Astrocyte of the cerebellum (primary cell): ENCODE measurements at regions not wholly inside any gene's neighbourhood (a gene's known extent, or its start where the extent isn't known, plus 50 kb on each side); places are given as distances from the start of the nearest gene placed in this dataset.

Experiments used
- DNase-seq: peaks from one replicate; pipeline ENCODE4 v3.0.0-alpha.2; 2011; ENCODE audit warnings: low read depth
- H3K4me3 ChIP-seq: 2 replicates; pipeline ENCODE4 v1.5.1; 2011; ENCODE audit warnings: mild to moderate bottlenecking, low read depth, low read length, moderate library complexity
- in situ Hi-C: cut with HindIII; loops from 2 replicates; pipeline ENCODE4 v1.10.0; 2017; ENCODE audit warnings: low sequenced_read_pairs
- TF ChIP-seq, protein P1 (sequence below): IDR thresholded peaks from 2 replicates; pipeline ENCODE4 v1.5.1; 2012; ENCODE audit warnings: low read length, low read depth, moderate library complexity, mild to moderate bottlenecking; ENCODE audit errors: missing control alignments

DNA sequence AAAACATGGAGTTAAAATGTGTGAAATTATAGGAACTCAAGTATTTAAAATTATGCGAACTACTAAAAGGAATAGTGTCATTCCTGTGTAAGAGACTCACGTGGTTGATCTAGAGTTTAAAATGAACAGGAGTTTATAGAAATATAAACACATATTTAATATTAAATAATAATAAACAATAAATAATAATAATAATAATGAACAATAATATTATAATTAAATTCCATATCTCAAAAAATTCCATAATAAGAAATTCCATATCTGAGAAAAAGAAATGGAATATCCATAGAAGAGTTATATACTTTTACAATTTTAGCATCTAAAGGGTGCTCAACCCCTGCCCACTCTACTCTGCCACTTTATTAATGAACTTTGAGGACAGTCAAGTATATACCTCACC, 429.6 kb downstream of the TNS3 start:
- in situ Hi-C loops = no loop called here
- DNase-seq = no peak
- no peak overlapping the region for H3K4me3 ChIP-seq
- TF ChIP-seq, protein P1, sequence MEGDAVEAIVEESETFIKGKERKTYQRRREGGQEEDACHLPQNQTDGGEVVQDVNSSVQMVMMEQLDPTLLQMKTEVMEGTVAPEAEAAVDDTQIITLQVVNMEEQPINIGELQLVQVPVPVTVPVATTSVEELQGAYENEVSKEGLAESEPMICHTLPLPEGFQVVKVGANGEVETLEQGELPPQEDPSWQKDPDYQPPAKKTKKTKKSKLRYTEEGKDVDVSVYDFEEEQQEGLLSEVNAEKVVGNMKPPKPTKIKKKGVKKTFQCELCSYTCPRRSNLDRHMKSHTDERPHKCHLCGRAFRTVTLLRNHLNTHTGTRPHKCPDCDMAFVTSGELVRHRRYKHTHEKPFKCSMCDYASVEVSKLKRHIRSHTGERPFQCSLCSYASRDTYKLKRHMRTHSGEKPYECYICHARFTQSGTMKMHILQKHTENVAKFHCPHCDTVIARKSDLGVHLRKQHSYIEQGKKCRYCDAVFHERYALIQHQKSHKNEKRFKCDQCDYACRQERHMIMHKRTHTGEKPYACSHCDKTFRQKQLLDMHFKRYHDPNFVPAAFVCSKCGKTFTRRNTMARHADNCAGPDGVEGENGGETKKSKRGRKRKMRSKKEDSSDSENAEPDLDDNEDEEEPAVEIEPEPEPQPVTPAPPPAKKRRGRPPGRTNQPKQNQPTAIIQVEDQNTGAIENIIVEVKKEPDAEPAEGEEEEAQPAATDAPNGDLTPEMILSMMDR = no peak

DNA sequence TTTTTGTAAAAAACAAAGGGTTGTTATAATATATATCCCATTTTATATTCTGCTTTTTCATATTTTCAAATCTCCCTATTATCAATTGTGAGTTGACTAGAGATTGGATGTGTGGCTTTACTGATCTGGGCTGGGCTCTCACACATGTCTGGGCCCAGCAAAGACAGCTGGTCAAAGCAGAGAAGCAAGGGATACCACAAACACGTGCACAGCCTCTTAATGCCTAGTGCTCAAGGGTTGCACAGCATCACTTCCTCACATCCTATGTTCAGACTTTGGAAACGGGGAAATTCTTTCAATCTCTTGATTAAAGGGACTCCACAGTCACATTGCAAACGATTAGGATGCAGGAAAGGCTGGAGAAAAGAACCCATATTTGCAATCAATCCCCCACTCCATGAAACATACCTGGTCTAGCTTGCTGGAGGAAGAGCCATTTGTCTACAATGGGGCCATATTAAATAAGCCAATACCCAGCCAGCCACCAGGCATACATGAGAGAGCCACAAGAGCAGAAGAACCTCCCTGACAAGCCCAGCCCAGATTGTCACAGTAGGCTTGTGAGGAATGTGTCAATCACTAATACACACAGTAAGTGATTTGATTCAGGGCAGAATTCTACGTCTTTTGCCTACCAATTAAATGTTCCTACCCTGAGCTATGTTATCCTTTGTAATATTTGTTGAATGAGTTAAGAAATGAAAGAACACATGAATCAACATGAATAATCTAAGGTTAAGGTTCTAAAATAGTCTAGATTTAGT, 431.2 kb downstream of the TNS3 start:
- in situ Hi-C loops = no loop called here
- no peak overlapping the region for H3K4me3 ChIP-seq
- TF ChIP-seq, protein P1 = no peak
- DNase-seq = no peak

DNA sequence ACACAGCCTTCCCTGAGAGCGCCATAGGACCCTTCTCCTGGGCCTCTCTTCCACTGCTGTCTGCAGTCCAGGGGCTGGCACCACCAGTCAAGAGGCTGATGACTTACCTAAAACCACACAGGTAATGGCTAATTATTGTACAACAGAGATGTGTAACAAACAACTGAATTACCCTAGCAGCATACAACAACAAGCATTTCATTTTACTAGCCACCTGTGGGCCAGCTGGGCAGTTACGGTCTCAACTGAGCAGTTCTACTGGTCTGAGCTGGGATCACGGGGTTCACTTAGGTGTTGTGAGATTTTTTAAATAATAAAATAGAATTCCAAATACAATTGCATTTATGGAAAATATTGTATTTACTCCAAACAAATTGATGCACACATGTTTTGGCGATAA, 431.9 kb downstream of the TNS3 start:
- TF ChIP-seq, protein P1 = no peak

DNA sequence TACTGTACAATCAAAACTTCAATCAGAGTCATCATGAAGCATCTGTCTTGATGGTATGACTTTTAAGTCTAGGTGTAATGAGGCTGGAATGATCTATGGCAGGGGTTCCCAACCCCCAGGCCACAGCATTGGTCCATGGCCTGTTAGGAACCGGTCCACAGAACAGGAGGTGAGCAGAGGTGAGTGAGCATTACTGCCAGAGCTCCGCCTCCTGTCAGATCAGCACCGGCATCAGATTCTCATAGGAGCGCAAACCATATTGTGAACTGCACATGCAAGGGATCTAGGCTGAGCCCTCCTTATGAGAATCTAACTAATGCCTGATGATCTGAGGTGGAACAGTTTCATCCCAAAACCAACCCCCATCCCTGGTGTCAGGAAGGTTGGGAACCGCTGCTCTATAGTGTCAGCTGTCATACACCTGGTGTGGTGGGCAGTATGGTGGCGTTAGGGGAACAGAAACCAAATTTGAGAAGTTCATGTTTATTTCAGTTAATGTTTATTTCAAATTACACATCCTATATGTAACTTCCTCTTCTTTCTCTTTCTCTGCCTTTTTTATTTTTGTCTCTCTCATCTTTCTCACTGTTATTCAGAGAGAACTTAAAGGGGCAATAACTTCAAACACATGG, 432.6 kb downstream of the TNS3 start:
- in situ Hi-C loops = no loop called here
- no peak for DNase-seq
- TF ChIP-seq, protein P1 = no peak
- no peak overlapping the region for H3K4me3 ChIP-seq

More for the DNA sequence above, 431.9 kb downstream of the TNS3 start:
- no peak overlapping the region for H3K4me3 ChIP-seq
- in situ Hi-C loops = no loop called here
- no peak for DNase-seq

DNA sequence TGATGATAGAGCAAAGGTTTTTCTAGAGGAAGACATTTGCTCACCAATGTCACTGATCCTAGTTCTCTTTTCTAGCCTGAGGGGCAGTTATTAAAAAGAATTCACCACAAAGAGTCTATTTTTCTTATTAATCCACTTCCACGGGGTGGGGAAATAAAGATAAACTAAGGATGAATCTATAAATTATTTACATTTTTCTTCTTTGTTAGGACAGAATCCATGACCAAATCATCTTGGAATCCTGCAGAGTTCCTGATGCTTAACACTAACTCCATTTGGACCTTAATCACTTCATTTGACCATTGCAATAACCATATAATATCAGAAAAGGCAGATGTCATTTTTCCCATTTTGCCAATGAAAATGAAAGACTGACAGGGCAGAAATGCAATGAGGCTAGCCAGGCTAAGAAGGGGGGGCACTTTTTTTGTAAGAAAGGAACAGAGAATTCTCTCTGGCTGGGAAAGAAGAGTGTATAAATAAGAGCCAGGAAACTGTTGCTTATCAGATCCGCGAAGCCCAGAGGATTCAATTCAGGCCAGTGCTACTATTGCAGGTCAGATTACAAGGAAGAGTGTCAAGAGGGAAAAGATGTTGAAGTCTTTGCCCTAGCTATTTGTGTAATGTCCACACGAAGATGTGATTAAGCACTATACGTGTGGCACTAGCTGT, 433.2 kb downstream of the TNS3 start:
- TF ChIP-seq, protein P1 = no peak
- H3K4me3 ChIP-seq = no peak overlapping the region
- in situ Hi-C loops = no loop called here
- DNase-seq = no peak

DNA sequence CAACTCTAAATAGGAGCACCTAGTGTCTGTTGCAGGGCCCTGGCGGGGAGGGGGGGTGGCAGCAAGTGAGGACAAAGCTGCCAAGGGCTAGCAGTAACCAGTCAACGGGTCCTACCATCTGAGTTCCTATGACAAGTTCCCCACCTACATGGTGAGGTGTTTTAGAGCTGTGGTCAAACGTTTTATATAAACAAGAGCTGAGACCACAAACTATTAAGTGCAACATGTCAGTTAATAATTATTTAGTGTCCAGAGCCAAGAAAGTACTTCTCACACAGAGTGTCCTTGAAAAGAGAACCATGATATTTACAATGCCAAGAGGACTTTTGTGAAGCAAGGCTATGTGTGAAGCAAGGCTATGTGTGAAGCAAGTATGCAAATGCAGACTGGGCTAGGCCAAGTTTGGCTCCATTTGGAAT, 434.7 kb downstream of the TNS3 start:
- DNase-seq = no peak
- no peak overlapping the region for H3K4me3 ChIP-seq
- in situ Hi-C loops = no loop called here
- TF ChIP-seq, protein P1 = no peak
